ENCODE measurements at regions not wholly inside any gene's neighbourhood (a gene's known extent, or its start where the extent isn't known, plus 50 kb on each side); places are given as distances from the start of the nearest gene placed in this dataset.
"Not testable (repeated sequence)": the region's sequence is repeated elsewhere in the genome, so short reads cannot be mapped to it uniquely, and the experiment has no call there.

DNA sequence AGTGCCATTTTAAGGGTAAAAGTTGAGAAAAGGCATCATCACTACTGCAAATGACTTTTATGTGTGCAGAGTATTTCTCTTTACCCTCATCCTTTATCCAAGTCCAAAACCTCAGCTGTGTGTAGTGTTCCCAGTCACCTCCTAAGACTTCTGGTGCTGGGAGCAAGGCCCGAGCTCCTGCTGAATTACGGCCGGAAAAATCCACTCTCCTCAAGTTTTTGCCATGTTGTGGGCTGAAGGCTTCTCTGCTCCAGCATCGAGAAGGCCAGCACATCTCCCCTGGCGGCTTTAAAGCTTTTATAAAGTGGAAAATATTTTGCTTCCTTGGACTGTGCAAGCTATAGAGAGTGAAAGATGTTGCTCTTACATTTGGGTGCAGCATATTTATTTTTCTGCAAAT lies 153.2 kb upstream of the THBS2 start:
- DNase-seq (ENCODE audit: low read depth): no peak

DNA sequence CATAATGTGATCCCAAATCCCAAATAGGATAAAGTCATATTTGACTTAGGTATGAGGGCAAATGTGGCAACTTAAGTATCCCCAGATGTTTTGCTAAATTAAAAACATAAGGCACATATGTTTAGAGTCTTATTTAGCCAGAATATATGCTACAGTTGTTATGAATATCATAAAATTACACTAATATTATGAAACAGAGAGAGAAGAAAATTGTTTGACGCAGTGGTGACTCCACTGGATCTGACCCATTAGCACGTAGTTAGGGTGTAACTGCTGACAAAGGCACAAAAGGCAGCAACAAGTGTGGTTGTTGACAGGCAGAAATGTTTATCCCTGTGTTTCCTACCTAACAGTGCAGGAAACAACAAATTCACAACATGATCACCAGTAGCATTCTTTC lies 152.4 kb upstream of the THBS2 start:
- DNase-seq (ENCODE audit: low read depth): no peak

DNA sequence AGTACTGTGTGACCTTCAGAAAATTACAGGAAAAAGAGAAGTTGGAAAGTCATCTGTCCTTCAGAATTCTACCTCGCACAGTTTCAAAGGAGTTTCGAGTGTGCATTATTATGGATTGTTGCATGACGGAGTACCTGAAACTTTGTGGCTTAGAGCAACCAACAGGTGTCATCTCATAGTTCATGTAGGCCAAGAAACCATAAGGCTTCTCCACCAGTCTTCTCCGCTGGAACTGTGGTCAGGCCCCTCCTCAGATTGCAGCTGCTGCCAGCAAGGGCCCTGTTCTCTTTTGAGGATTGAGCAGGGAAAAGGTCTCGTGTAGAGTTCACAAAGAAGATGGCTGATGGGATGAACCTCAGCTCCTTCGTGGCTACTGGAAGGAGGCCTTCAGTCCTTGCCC lies 151.2 kb upstream of the THBS2 start:
- no peak for DNase-seq (ENCODE audit: low read depth)

DNA sequence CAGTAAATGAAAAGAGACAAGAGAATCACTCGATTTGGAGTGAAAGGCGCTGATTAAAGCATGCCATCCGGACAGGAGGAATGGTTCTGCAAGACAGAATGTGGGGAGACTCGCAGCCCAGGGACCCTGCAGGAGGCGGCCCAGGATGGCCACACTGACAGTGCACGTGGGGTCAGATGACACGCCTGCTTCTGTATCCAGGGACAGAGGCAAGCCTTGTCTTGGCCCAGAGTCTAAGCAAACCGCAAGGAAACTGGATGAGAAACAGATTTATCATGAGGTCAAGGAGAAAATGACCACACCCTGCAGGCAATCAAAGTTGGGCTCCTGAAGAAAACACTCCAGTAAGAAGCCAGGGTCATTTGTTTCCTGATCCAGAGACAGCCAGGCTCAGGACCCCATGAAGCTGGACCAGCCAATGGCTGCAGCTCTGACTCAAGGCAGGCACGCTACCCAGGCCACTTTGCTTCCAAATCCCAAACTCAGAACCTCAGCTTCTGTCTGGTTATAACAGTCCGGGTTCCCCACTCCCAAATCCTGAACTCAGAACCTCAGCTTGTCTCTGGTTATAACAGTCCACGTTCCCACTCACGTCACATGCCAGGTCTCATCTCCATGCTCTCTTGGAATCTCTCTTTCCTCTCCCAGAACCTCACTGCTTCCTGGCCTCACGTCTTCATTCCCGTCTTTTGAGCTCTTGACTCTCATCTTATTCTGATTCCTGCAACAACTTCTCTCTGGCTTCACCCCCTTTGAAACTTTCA lies 144.9 kb upstream of the THBS2 start:
- no peak for DNase-seq (ENCODE audit: low read depth)

DNA sequence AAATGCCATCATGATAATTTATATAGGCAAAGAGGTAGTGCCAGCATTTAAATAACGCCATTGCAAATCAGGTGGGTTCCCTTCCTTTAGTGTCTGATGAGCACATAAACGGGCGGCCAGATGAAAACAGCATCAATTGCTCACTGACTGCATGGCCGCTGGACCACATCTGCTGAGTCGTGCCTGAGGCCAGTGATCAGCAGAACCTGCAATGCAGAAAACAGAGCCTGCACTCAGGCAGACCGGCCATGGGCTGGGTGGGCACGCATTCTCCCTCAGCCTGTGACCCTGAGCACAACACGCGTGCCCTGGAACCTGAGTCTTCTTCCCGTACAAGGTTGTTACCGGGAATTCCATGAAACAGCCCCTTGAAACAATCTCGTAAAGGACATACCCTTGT lies 144.0 kb upstream of the THBS2 start:
- no peak for DNase-seq (ENCODE audit: low read depth)

DNA sequence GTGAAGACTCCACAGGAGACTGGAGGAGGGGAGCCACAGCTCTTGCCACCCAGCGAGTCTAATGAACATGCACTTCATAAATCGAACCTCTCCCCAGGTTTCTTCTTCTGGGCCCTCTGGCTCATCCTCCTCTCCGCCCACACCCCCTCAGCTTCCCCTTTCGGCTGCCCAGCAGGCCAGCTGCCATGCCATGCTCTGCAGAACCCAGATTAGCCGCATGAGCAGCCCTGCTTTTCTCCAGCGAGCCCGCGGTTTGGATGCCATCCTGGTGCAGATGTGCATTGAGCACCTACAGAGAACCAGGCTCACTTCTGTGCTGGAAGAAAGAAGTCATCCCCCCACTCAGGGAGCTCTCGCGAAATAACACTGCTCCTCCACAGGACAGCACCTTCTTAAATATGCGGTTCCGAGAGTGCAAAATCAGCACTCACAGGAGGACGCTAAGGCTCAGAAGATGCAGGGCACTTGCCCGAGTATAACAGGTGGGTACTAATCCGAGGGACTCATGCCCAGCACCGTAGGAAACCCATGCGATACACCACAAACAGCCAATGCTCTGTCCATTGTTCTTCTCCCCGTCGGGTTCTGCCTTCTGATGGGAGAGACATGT lies 143.0 kb upstream of the THBS2 start:
- DNase-seq (ENCODE audit: low read depth): no peak

DNA sequence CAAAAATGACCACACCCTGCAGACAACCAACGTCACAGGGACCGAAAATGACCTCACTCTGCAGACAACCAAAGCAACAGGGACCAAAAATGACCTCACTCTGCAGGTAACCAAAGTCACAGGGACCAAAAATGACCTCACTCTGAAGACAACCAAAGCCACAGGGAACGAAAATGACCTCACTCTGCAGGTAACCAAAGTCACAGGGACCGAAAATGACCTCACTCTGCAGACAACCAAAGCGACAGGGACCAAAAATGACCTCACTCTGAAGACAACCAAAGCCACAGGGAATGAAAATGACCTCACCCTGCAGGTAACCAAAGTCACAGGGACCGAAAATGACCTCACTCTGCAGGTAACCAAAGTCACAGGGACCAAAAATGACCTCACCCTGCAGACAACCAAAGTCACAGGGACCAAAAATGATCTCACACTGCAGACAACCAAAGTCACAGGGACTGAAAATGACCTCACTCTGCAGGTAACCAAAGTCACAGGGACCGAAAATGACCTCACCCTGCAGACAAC lies 142.4 kb upstream of the THBS2 start:
- DNase-seq (ENCODE audit: low read depth): not testable (repeated sequence)

DNA sequence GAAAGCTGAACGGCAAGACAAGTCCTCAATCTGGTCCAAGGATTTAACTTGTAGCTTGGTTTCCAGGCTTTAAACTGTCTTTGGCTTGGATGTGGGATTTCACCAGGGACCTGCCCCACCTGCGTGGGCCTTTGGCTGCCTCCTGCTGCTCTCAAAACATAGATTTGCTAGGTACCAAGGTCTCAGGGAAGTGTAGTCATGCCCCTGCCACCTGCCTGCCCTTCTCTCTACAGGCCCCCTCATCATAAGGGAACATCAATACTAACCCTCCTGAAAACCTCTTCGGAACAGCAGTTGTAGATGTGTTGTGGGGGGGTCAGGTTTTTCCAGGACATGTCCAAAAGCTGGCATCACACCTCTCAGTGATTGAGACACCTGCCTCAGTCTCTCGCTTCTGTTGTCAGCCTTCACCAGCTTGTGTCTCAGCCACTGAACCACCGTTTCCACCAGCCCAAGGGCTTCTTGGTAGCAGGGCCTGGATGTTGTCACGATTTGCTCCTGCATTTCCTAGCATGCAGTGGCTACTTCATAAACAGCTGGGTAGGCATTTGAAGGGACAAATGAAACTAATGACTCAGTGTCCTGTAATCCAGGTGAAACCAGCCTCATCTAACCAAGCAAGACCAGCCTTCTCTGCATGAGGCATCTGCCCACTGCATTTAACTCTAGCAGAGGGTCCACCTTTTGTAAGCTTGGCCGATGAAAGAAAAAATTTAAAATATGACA lies 141.6 kb upstream of the THBS2 start:
- DNase-seq (ENCODE audit: low read depth): no peak

DNA sequence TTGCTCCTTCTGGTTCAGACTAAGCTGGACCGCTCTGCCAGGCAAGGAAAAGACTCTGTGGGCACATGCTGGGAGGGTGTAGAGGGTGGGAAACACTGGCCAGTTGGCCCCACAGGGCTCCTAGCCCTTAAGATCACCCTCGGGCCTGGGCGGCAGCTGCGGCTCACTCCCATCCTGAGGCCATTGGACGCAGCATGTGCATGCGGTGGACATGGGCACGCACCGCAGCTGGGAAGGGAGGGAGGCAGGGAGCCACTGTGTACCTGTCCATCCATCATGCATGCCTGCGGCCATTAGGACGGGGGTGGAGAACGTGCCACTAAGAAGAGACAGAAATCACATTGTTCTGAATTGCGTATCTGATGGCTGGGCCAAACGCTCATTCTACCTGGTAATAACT lies 140.1 kb upstream of the THBS2 start:
- no peak for DNase-seq (ENCODE audit: low read depth)

DNA sequence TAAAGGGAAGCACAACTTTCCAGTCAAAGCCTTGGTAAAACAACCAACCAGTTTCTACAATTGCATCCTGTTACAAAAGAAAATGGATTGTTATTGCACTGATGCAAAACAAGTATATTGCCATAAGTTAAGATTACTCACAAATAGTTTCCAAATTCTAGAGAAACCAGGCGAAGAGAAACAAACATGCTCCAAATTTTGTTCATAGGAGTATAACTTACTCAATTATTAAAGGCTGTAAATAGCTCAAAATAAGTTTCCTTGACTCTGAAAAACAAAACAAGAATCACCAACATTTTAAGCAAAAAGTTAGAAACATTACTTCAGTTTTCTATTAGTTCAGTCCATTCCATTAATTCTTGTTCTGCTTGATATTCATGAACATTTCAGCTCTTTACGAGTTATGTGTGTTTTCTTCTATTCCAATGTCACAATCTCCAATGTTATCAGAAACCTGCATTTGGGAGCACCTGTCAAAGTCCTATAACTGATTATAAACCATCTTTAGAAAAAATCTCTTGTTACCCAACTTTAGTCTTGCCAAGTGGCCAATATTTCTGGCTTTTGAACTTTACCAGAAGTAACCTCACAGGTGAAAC lies 137.9 kb upstream of the THBS2 start:
- no peak for DNase-seq (ENCODE audit: low read depth)

DNA sequence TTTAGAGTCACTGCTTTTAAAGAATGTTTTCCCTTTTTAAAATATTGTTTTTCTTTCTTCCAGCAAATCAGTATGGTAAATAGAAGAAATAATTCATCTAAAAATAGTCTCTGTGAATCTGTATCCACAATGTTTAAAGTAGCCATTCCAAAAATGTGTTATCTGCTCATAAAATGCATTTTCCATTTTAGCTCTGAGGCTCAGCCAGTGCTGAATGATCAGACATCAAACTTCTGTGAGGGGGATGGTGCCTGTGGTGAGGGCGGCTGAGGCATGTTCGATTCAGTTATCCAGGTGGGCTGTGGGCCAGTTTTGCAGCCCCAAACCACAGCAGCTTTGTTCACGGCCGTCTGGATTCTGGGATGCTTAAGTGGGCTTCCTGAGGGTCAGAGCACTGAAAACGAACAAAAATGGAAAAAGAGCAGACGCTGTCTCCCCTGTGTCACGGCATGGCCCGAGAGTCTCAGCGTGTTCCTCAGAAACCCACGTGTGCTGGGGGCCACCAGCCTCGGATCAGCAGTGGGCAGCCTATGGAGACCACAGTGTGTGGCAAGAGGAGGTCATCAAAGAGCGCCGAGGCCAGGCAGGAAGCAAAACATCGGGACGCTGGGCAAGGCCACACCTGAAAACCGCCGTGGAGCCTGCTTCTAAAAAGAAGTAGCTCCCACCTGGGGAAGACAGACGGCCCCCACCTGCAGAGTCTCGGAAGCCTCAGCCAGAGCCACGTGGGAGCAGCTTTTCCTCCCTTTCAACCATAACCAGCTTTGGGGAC lies 134.9 kb upstream of the THBS2 start:
- DNase-seq (ENCODE audit: low read depth): no peak

DNA sequence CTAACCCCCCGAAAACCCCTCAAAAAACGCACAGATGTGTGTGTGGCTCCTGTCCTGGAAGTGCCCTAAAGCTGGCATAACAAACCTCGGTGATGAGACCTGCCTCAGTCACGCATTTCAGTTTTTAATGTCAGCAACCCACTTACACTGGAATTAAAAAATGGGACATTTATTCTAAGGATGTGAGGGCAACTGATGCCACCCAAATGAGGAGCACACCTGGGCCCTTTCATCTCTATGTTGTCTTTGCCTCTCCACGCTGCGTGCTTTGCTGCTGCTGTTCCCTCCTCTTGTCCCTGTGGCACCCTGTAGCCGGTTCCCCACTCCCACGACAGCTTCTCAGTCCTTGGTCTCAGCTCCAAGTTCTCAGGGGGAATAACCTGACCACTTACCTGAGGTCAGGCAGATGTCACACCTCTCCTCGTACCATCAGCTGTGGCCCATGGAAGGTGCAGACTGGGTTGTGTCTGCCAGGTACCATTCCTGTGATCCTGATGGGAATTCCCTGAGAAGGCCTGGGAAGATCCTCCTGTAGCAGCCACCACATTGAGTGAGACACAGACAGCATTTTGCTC lies 134.2 kb upstream of the THBS2 start:
- DNase-seq (ENCODE audit: low read depth): no peak

DNA sequence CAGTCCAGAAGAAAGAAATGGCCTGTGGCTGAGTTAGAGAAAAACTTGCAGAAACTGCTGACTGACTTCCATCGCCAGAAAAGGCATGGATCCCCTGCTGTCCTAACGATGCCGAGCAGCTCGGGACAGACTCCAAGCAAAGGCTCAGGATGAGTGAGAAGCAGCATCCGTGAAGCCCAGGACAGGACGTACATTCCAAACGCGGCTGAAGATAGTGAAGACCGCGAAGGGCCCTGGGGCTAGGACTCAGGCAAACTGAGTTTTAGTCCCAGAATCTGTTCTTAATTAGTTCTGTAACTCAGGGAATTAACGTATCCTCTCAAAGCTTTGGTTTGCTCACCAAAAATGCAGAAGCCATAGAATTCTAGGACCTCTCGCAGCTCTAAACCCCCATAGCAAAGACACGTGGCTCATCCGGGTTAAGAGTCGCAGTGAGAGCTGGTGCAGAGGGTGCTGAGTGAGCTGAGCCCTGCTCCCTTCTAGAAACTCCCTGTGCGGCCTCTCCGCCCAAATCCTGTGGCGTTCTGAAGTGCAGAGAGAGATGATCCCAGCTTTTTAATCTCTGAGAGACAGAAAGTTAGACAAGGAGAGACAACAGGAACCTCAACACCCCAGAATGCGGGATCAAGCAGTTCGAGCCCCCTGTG lies 132.9 kb upstream of the THBS2 start:
- DNase-seq (ENCODE audit: low read depth): no peak

DNA sequence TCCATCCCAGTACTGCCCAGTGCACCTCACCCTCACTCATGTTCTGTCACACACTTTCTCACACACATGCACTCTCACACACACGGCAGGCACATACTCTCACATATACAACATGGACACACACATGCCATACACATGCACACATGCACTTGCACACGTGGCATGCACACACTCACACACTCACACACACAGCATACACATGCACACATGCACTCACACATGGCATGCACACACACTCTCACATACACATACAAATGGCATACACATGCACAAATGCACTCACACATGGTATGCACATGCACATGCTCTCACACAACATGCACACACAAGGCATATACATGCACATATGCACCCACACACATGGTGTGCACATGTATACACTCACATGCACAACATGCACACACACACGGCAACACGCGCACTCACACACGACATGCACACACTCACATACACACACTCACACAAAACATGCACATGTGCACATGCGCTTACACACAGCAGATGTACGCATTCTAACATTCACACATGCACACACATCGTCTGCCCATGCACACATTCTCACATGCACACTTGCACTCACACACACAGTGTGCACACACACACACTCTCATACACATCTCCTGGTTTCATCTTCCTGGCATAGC lies 131.7 kb upstream of the THBS2 start:
- DNase-seq (ENCODE audit: low read depth): no peak

DNA sequence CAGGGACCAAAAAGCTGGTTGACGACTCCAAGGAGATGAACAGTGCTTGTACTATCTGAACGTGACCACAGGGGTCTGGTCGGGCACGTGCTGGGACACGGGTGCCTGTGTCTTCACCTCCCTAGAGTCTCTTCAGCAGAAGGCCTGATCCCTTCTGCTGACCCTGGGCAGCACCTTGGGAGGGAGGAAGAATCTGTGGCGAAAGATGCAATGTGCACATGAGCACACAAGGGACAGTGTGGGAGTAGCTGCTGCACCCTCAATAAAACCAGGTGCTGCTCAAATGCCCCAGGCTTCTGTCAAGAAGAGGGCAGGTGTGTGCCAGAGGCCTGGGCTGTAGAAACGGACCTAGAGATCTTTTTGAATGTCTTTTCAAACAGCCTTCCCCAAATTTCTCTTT lies 130.6 kb upstream of the THBS2 start:
- no peak for DNase-seq (ENCODE audit: low read depth)

DNA sequence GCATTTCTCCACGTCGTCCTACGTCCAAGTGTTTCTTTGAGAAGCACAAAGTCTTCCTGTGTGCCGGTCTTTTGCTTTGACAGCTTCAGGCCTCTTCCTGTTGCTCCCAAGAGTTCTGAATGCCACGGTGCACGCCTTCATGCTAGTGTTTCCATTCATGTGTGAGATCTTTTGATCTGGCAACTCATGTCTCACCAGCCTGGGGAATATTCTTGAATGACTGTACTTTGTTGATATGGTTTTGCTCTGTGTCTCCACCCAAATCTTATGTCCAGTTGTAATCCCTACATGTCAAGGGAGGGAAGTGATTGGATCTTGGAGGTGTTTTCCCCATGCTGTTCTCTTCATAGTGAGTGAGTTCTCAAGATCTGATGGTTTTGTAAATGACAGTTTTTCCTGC lies 129.6 kb upstream of the THBS2 start:
- no peak for DNase-seq (ENCODE audit: low read depth)

DNA sequence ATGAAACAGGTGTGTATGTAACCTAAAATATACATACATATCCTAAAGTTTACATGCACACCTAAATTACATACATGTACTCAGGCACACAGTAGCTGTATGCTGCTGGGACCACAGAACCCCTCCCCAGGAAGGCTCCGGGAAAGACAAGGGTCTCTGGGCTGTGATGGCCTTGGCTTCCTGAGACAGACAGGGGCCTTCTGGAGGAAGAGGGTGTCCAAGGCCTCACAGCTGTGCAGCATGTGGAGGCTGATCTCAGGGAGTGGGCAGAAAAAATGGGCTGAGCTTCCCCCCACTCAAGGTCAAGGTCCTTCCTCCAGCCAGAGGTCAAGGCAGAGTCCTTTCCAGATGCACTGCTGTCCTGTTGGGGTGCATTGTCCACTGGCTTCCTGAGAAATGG lies 129.1 kb upstream of the THBS2 start:
- DNase-seq (ENCODE audit: low read depth): no peak

DNA sequence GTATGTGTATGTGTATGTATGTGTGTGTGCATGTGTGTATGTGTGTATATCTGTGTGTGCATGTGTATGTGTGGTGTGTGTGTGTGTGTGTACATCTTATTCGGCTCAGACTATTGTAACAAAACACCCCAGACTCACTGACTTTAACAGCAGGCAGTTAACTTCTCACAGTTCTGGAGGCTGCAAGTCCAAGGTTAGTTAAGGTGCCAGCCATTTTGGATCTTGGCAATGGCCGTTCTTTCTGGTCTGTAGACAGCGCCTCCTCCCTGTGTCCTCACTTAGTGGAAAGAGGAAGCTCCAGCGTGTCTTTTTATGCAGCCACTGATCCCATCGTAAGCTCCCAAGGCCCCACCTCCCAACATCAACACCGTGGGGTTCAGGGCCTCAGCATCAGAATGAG lies 128.3 kb upstream of the THBS2 start:
- no peak for DNase-seq (ENCODE audit: low read depth)

DNA sequence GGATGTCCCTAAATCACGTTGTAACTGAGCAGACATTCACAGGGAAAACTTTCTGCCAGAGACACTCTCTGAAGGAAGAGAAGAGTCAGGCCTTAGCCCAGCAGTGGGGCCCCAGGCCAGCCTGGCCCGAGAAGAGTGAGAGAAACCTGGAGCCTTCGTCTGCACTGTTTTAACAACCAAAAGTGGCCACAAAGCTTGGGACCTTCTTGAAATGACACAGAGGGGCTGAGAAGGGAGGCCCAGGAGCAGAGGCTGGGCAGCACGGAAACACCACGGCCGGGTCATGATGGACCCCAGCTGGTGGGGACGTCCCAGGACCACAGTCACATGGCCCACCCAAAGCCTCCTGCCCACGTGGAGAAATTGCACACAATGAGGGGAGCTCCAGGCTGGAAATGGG lies 126.8 kb upstream of the THBS2 start:
- no peak for DNase-seq (ENCODE audit: low read depth)

DNA sequence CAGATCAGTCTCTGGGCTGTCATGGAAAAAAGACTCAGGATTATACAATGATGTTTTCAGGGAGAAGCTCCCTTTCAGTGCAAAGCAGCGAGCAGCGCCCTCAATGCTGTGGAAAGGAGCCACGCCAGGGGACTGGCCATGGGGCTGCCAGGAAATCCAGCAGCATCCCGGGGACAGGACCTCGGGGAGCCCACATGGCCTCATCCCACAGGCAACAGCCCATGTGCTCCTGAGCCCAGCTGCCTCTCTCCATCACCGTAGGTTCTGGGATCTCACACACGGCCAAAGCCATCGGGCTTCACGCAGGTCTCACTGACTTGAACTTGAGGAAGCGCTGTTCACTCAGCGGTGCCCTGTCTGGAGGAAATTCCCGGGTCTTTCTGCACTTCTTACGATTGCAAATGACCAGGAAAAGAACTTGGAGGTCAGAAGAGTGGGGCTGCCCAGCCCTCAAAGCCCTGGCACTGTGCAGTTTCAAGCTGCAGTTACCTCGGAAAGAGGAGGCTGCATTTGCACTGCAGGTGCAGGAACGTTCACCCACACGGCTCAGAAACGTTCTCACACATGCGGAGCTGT lies 125.9 kb upstream of the THBS2 start:
- no peak for DNase-seq (ENCODE audit: low read depth)
